ENCODE measurements at regions not wholly inside any gene's neighbourhood (a gene's known extent, or its start where the extent isn't known, plus 50 kb on each side); places are given as distances from the start of the nearest gene placed in this dataset.

GRCh38 chr9:118362123-118362522 lies 657.9 kb downstream of the TLR4 start:
- intact Hi-C loops (cut with DNase I), result no loop called here
- no peak overlapping the region for H3K27ac ChIP-seq

GRCh38 chr9:118362596-118362995 lies 658.4 kb downstream of the TLR4 start:
- WGBS, 4 donors, result 61 to 74% (median 69%) methylated on average over 3 of the region's 3 CpGs
- intact Hi-C loops (cut with DNase I), result no loop called here
- DNase-seq, result no peak
- TF ChIP-seq CTCF (IDR thresholded peaks at IDR 0.05) (no peak), POLR2A (IDR thresholded peaks at IDR 0.05) (no peak)
- Histone ChIP-seq H3K9me3 (peaks cover 0 to 5% (median 0%) of the 10 kb centered on the region in 12 donors), H3K27ac (no peak overlapping the region), H3K4me3 (no peak overlapping the region), H3K4me1 (no peaks in the 10 kb centered on the region), H3K27me3 (no peaks in the 10 kb centered on the region), H3K36me3 (no peaks in the 10 kb centered on the region)
- ATAC-seq, result no peak

More at GRCh38 chr9:118362123-118362522, 657.9 kb downstream of the TLR4 start:
- Histone ChIP-seq H3K4me3 (no peak overlapping the region), H3K4me1 (no peaks in the 10 kb centered on the region), H3K27me3 (no peaks in the 10 kb centered on the region), H3K9me3 (peaks cover 0 to 5% (median 0%) of the 10 kb centered on the region in 12 donors), H3K36me3 (no peaks in the 10 kb centered on the region)
- 65 to 76% (median 68%) methylated on average over 1 of the region's 1 CpG for WGBS, 4 donors
- ATAC-seq, result no peak
- no peak for DNase-seq
- no peak for TF ChIP-seq CTCF (IDR thresholded peaks at IDR 0.05)
- no peak for TF ChIP-seq POLR2A (IDR thresholded peaks at IDR 0.05)

GRCh38 chr9:118364266-118365106 lies 660.3 kb downstream of the TLR4 start:
- intact Hi-C loops (cut with DNase I), result no loop called here
- Histone ChIP-seq H3K36me3 (no peaks in the 10 kb centered on the region), H3K4me1 (no peaks in the 10 kb centered on the region), H3K27ac (no peak overlapping the region), H3K9me3 (peaks cover 0 to 5% (median 0%) of the 10 kb centered on the region in 12 donors), H3K27me3 (no peaks in the 10 kb centered on the region), H3K4me3 (no peak overlapping the region)
- ATAC-seq (peak in 2 of 4 donors; percentile 24 to 45), DNase-seq (peak in 1 of 5 donors; percentile 24)
- 74 to 82% (median 76%) methylated on average over 6 to 7 of the region's 7 CpGs for WGBS, 4 donors
- TF ChIP-seq CTCF (IDR thresholded peaks at IDR 0.05) (no peak), POLR2A (IDR thresholded peaks at IDR 0.05) (no peak)

- TF ChIP-seq POLR2A (IDR thresholded peaks at IDR 0.05), result no peak
- no peak for TF ChIP-seq CTCF (IDR thresholded peaks at IDR 0.05)
- H3K4me1 ChIP-seq, result no peaks in the 10 kb centered on the region
- intact Hi-C loops (cut with DNase I), result no loop called here
- no peak overlapping the region for H3K27ac ChIP-seq
- DNase-seq (no peak), ATAC-seq (no peak)
- H3K9me3 ChIP-seq, result peaks cover 0 to 5% (median 0%) of the 10 kb centered on the region in 12 donors
- no peak overlapping the region for H3K4me3 ChIP-seq
- no peaks in the 10 kb centered on the region for H3K36me3 ChIP-seq
- no peaks in the 10 kb centered on the region for H3K27me3 ChIP-seq
- 74 to 78% (median 76%) methylated on average over 2 of the region's 2 CpGs for WGBS, 4 donors
Measured at GRCh38 chr9:118366228-118366627, 662.0 kb downstream of the TLR4 start.
